Karpas-422 (cell line): ENCODE measurements at regions not wholly inside any gene's neighbourhood (a gene's known extent, or its start where the extent isn't known, plus 50 kb on each side); places are given as distances from the start of the nearest gene placed in this dataset.

Source experiments
- DNase-seq: peaks from one replicate; pipeline ENCODE4 v3.0.0-alpha.2; 2015
- H2AFZ ChIP-seq: fragments of 200-600 bp; sonication (generic); 2 replicates; pipeline ENCODE4 v1.6.1; 2014; ENCODE audit warnings: antibody characterized with exemption, low read length, mixed read lengths
- H3K27ac ChIP-seq: fragments of 200-600 bp; sonication (generic); 2 replicates; pipeline ENCODE4 v1.5.1; 2014; ENCODE audit warnings: mild to moderate bottlenecking, low read length, moderate library complexity
- H3K27me3 ChIP-seq: fragments of 200-600 bp; sonication (generic); 2 replicates; pipeline ENCODE4 v1.6.1; 2014; ENCODE audit warnings: low read length, mixed read lengths
- H3K36me3 ChIP-seq: fragments of 200-600 bp; sonication (generic); 2 replicates; pipeline ENCODE4 v1.6.1; 2014; ENCODE audit warnings: low read length, mixed read lengths; ENCODE audit not compliant: insufficient read depth
- H3K4me1 ChIP-seq: fragments of 200-600 bp; sonication (generic); 2 replicates; pipeline ENCODE4 v1.6.1; 2014; ENCODE audit warnings: mild to moderate bottlenecking, low read length, mixed read lengths
- H3K4me2 ChIP-seq: fragments of 200-600 bp; sonication (generic); 2 replicates; pipeline ENCODE4 v1.6.1; 2014; ENCODE audit warnings: low read length, low read depth, mild to moderate bottlenecking; ENCODE audit not compliant: poor library complexity, severe bottlenecking
- H3K4me3 ChIP-seq: fragments of 200-600 bp; sonication (generic); 2 replicates; pipeline ENCODE4 v1.5.1; 2014; ENCODE audit warnings: mild to moderate bottlenecking, antibody characterized with exemption, low read length, mixed read lengths
- H3K79me2 ChIP-seq: fragments of 200-600 bp; sonication (generic); 2 replicates; pipeline ENCODE4 v1.6.1; 2014; ENCODE audit warnings: mild to moderate bottlenecking, low read length, mixed read lengths
- H3K9ac ChIP-seq: fragments of 200-600 bp; sonication (generic); 2 replicates; pipeline ENCODE4 v1.6.0; 2014; ENCODE audit warnings: low read length
- H3K9me2 ChIP-seq: fragments of 200-600 bp; sonication (generic), shearing (Covaris generic); replicated peaks from 2 replicates; pipeline ENCODE4 v1.6.0; 2014; ENCODE audit warnings: mild to moderate bottlenecking, low read length, moderate library complexity; ENCODE audit not compliant: insufficient read depth
- H3K9me3 ChIP-seq: fragments of 300-700, 200-600 bp; sonication (generic); 2 replicates; pipeline ENCODE4 v1.6.1; 2014; ENCODE audit warnings: low read length, mixed read lengths
- H4K20me1 ChIP-seq: fragments of 200-600 bp; sonication (generic); 2 replicates; pipeline ENCODE4 v1.6.1; 2014; ENCODE audit warnings: mild to moderate bottlenecking, antibody characterized with exemption, low read length, low read depth; ENCODE audit not compliant: insufficient read depth

DNA sequence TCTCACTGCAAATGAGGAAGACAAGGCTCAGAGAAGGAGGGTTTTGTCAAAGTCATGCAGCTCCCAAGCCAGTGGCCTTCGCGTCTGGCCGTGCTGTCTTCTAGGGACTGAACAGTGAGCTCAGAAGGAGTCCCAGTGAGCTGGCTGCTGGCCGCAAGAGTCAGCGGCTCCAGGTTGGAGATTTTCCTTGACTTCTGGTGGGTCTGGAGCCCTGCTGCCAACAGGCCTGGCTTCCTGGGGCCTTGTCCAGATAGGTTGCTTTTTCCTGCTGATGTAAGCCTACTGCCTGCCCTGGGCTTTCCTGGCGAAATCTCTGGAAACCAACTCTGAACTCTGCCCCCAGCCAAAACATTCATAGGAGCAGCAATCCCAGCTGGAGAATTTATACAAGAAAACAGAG is 272.7 kb upstream of the CADM1 start:
- H3K9me3 ChIP-seq, result no peaks in the 10 kb centered on the region

DNA sequence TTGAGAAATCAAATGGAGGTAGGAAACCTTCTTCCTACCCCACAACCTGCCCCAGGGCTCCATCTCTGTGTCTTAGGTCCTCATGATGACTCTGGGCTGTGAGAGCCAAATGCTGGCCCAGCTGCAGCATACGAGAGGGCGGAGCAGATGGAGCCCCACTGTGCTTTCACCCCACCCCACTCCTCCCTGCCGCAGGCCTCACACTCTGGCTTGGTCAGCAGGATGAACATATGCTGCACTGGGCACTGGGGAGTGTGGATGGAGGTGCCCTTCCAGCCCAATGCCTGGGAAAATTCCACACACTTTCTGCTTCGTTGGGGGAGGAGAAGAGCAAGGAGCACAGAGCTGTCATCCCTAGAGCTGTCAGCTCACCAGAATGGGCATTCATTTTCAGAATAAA is 271.6 kb upstream of the CADM1 start:
- H4K20me1 ChIP-seq, result no peaks in the 10 kb centered on the region
- H3K79me2 ChIP-seq, result no peaks in the 10 kb centered on the region
- no peaks in the 10 kb centered on the region for H3K4me1 ChIP-seq
- no peak overlapping the region for H3K27ac ChIP-seq
- H3K9ac ChIP-seq, result no peak overlapping the region
- H3K9me3 ChIP-seq, result no peaks in the 10 kb centered on the region
- H3K9me2 ChIP-seq, result no peaks in the 10 kb centered on the region
- no peaks in the 10 kb centered on the region for H3K27me3 ChIP-seq
- no peaks in the 10 kb centered on the region for H3K36me3 ChIP-seq
- DNase-seq, result no peak
- H3K4me3 ChIP-seq, result no peak overlapping the region
- no peak overlapping the region for H2AFZ ChIP-seq
- H3K4me2 ChIP-seq, result no peak overlapping the region

More for the DNA sequence above, 272.7 kb upstream of the CADM1 start:
- Histone ChIP-seq H3K4me3 (no peak overlapping the region), H3K9ac (no peak overlapping the region), H3K36me3 (no peaks in the 10 kb centered on the region), H3K9me2 (no peaks in the 10 kb centered on the region), H3K27ac (no peak overlapping the region), H3K79me2 (no peaks in the 10 kb centered on the region), H3K4me2 (no peak overlapping the region), H3K27me3 (no peaks in the 10 kb centered on the region), H2AFZ (no peak overlapping the region), H3K4me1 (no peaks in the 10 kb centered on the region), H4K20me1 (no peaks in the 10 kb centered on the region)
- DNase-seq, result no peak

DNA sequence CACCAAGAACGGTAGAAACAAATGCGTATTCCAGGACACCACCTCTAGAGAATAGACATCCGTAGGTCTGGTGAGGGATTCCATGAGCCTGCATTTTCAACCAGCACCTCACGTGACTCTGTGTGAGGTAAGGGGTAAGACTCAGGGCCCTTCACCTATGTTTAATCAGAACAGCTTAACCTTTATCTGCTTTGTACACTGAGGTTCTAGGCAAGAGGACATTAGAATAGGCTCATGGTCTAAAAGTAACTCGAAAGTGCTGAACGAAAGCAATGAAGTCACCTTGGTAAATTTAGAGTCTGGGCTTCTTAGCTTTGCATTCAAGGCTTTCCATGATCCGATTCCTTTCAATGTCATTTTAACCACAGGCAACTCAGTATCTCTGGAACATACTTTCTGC is 270.5 kb upstream of the CADM1 start:
- Histone ChIP-seq H3K4me3 (no peak overlapping the region), H3K9me2 (no peaks in the 10 kb centered on the region)
- no peak for DNase-seq

DNA sequence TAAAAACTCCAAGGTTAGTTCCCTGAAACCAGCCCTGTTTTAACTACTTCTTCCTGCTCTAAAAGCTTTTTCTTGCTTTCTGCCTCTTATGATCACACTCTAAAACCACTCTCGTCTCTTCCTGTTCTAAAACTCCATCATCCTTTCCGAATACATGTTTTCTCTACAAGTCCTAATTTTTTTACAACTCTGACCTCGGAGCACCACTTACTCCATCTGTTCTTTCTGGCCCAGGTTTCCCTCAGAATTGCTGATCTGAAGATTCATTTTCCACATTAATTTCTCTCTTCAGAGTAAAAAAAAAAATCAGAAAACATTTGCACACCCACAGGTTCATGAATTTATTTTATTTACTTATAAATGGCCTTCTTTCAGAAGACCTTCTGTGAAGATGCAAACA is 265.7 kb upstream of the CADM1 start:
- Histone ChIP-seq H4K20me1 (no peaks in the 10 kb centered on the region), H3K9me2 (no peaks in the 10 kb centered on the region), H3K4me1 (no peaks in the 10 kb centered on the region)

More for the DNA sequence above, 270.5 kb upstream of the CADM1 start:
- Histone ChIP-seq H3K79me2 (no peaks in the 10 kb centered on the region), H3K27me3 (no peaks in the 10 kb centered on the region), H2AFZ (no peak overlapping the region), H3K27ac (no peak overlapping the region), H3K9me3 (no peaks in the 10 kb centered on the region), H3K4me1 (no peaks in the 10 kb centered on the region), H3K36me3 (no peaks in the 10 kb centered on the region), H4K20me1 (no peaks in the 10 kb centered on the region), H3K9ac (no peak overlapping the region), H3K4me2 (no peak overlapping the region)

DNA sequence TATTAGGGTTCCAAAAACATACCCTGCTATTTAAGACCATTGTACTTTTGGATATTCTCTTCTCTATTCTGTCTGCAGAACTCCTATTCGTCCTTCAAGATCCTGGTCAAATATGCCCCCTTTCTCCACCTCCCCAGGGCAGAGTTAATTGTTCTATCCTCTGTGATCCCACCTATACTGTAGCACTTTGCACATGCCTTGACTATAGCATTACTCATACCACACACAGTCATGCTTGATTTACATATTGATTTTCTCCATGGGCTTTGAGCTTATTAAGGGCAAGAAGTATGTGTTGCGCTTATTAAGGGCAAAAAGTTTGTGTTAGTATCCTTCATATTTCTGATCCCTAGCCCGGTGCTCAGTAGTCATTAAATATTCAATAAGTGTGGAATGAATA is 263.7 kb upstream of the CADM1 start:
- no peak for DNase-seq
- Histone ChIP-seq H2AFZ (no peak overlapping the region), H3K4me1 (no peaks in the 10 kb centered on the region), H4K20me1 (no peaks in the 10 kb centered on the region), H3K27ac (no peak overlapping the region), H3K4me2 (no peak overlapping the region), H3K9ac (no peak overlapping the region), H3K9me2 (no peaks in the 10 kb centered on the region), H3K9me3 (no peaks in the 10 kb centered on the region), H3K4me3 (no peak overlapping the region), H3K27me3 (no peaks in the 10 kb centered on the region), H3K36me3 (no peaks in the 10 kb centered on the region), H3K79me2 (no peaks in the 10 kb centered on the region)

More for the DNA sequence above, 265.7 kb upstream of the CADM1 start:
- no peaks in the 10 kb centered on the region for H3K79me2 ChIP-seq
- no peak overlapping the region for H3K4me2 ChIP-seq
- H3K27ac ChIP-seq, result no peak overlapping the region
- no peak overlapping the region for H3K9ac ChIP-seq
- no peaks in the 10 kb centered on the region for H3K36me3 ChIP-seq
- no peaks in the 10 kb centered on the region for H3K27me3 ChIP-seq
- no peaks in the 10 kb centered on the region for H3K9me3 ChIP-seq
- no peak overlapping the region for H2AFZ ChIP-seq
- DNase-seq, result no peak
- no peak overlapping the region for H3K4me3 ChIP-seq

DNA sequence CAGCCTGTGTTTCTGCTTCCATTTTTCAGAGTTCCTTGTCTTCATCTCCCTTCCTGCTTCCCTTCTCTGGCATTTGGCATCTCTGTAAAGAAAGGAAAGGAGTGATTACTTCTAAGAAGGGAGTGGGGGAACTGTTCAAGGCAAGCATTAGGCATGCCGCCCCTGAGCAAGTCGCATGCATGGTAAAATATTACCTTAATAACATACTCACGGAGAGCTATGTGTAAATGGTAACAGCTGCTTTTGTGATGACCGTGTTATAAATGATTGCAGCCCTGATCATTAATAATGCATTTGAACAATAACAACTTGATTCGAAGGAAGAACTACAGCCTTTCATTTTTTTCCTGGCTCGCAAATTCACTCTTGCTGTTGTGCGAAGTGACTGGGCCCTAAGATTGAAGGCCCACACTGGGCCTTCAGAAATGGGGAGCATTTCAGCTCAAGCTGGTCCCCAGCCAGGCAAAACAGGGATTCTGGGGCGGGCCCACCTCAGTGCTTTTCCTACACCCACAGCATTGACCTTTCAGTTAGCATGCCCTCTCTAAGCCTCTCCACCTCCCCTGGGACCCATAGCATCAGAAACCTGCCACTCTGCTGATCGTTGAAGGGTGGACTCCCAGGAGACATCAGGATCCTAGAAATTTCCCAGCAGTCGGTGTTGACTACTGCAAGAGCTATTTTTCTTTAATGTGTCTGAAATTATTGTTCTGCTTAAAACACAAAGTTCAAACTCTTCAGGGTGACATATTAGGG is 263.0 kb upstream of the CADM1 start:
- H3K4me1 ChIP-seq, result no peaks in the 10 kb centered on the region
- H3K9ac ChIP-seq, result no peak overlapping the region
- H4K20me1 ChIP-seq, result no peaks in the 10 kb centered on the region
- no peak overlapping the region for H2AFZ ChIP-seq
- no peak for DNase-seq
- no peak overlapping the region for H3K4me2 ChIP-seq
- no peaks in the 10 kb centered on the region for H3K9me3 ChIP-seq
- H3K9me2 ChIP-seq, result no peaks in the 10 kb centered on the region
- H3K4me3 ChIP-seq, result no peak overlapping the region
- H3K27ac ChIP-seq, result no peak overlapping the region
- H3K36me3 ChIP-seq, result no peaks in the 10 kb centered on the region
- H3K79me2 ChIP-seq, result no peaks in the 10 kb centered on the region
- no peaks in the 10 kb centered on the region for H3K27me3 ChIP-seq

DNA sequence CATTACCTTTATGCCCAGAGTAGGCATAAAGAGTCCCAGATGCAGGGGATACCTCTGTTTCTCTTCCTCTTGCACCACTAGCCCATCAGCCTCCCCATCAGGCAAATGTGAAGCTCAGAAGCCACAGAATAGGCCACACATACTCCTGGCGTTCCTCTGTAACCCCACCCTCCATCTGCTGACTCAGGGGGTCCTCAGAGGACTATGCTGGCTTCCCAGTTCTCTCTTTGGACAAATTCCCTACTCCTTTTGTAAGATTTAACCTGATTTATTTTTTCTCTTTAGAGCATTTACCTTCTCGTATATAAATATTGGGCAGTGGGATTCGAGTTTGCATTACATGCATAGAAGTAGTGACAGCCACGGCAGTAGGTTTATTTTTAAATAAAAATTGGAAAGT is 262.3 kb upstream of the CADM1 start:
- Histone ChIP-seq H3K4me3 (no peak overlapping the region), H4K20me1 (no peaks in the 10 kb centered on the region), H3K9me2 (no peaks in the 10 kb centered on the region), H3K27ac (no peak overlapping the region), H3K4me1 (no peaks in the 10 kb centered on the region), H3K36me3 (no peaks in the 10 kb centered on the region), H2AFZ (no peak overlapping the region), H3K9me3 (no peaks in the 10 kb centered on the region), H3K4me2 (no peak overlapping the region), H3K27me3 (no peaks in the 10 kb centered on the region), H3K79me2 (no peaks in the 10 kb centered on the region), H3K9ac (no peak overlapping the region)
- no peak for DNase-seq

DNA sequence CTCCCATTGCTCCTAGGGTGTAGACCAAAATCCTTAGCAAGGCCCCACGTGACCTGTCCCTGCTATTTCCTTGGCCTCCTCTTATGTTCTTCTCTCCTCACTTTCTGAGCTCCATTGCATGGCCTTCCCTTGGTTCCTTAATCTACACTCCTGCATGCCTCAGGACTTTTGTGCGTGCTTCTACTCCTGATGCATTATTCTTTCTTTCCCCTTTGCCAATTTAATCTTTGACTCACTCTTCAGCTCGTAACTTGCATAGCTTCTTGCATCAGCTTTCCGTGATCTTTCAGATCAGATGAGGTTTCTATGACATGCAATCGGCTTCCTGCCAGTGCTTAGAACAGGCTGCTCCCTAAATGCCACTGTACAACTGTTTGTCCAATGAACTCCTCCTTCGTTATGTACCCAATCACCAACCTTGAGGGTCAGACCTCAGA is 261.6 kb upstream of the CADM1 start:
- no peak for DNase-seq
- Histone ChIP-seq H3K4me3 (no peak overlapping the region), H3K9me3 (no peaks in the 10 kb centered on the region), H4K20me1 (no peaks in the 10 kb centered on the region), H3K9me2 (no peaks in the 10 kb centered on the region), H3K4me2 (no peak overlapping the region), H2AFZ (no peak overlapping the region), H3K4me1 (no peaks in the 10 kb centered on the region), H3K27me3 (no peaks in the 10 kb centered on the region), H3K9ac (no peak overlapping the region), H3K79me2 (no peaks in the 10 kb centered on the region), H3K36me3 (no peaks in the 10 kb centered on the region), H3K27ac (no peak overlapping the region)
